HG03571 (cell line): ENCODE measurements at regions not wholly inside any gene's neighbourhood (a gene's known extent, or its start where the extent isn't known, plus 50 kb on each side); places are given as distances from the start of the nearest gene placed in this dataset.
"Not testable (repeated sequence)": the region's sequence is repeated elsewhere in the genome, so short reads cannot be mapped to it uniquely, and the experiment has no call there.

ENCODE experiments used
- ATAC-seq: cut with Tn5 transposase; IDR thresholded peaks from one replicate; pipeline ENCODE4 v1.9.1; 2021; ENCODE audit not compliant: unreplicated experiment

- no peak for ATAC-seq
These were observed 87.1 kb upstream of the KCNA1 start for GRCh38 chr12:4822572-4822971.

GRCh38 chr12:4824380-4824779, 85.3 kb upstream of the KCNA1 start:
- ATAC-seq, result no peak

GRCh38 chr12:4825011-4825858, 84.5 kb upstream of the KCNA1 start:
- no peak for ATAC-seq

- no peak for ATAC-seq
These were observed 82.8 kb upstream of the KCNA1 start for GRCh38 chr12:4826909-4827308.

GRCh38 chr12:4828176-4828575, 81.5 kb upstream of the KCNA1 start:
- no peak for ATAC-seq

- ATAC-seq, result peak; percentile 86
These were observed 80.4 kb upstream of the KCNA1 start for GRCh38 chr12:4829161-4829792.

GRCh38 chr12:4829793-4830162, 79.9 kb upstream of the KCNA1 start:
- ATAC-seq, result no peak

- no peak for ATAC-seq
These were observed 79.0 kb upstream of the KCNA1 start for GRCh38 chr12:4830556-4831210.

GRCh38 chr12:4833053-4833452, 76.7 kb upstream of the KCNA1 start:
- ATAC-seq, result no peak

- ATAC-seq, result no peak
These were observed 76.2 kb upstream of the KCNA1 start for GRCh38 chr12:4833524-4833923.

GRCh38 chr12:4842401-4842800, 67.3 kb upstream of the KCNA1 start:
- ATAC-seq, result not testable (repeated sequence)

- ATAC-seq, result no peak
These were observed 65.8 kb upstream of the KCNA1 start for GRCh38 chr12:4843907-4844306.

- ATAC-seq, result no peak
These were observed 62.0 kb upstream of the KCNA1 start for GRCh38 chr12:4847713-4848112.

- ATAC-seq, result no peak
These were observed 60.6 kb upstream of the KCNA1 start for GRCh38 chr12:4849115-4849541.

GRCh38 chr12:4849795-4850345, 59.8 kb upstream of the KCNA1 start:
- no peak for ATAC-seq

GRCh38 chr12:4850857-4851380, 58.8 kb upstream of the KCNA1 start:
- no peak for ATAC-seq

- ATAC-seq, result no peak
These were observed 57.4 kb upstream of the KCNA1 start for GRCh38 chr12:4852308-4852707.

- ATAC-seq, result no peak
These were observed 56.8 kb upstream of the KCNA1 start for GRCh38 chr12:4852911-4853310.

- no peak for ATAC-seq
These were observed 54.4 kb upstream of the KCNA1 start for GRCh38 chr12:4855121-4855924.

- ATAC-seq, result no peak
These were observed 53.1 kb upstream of the KCNA1 start for GRCh38 chr12:4856596-4856995.
